Adrenal gland (tissue), 9 donors: ENCODE measurements at regions not wholly inside any gene's neighbourhood (a gene's known extent, or its start where the extent isn't known, plus 50 kb on each side); places are given as distances from the start of the nearest gene placed in this dataset.

ENCODE experiments used
- DNase-seq, 7 donors: peaks; one replicate each; pipeline ENCODE4 v3.0.0-alpha.2; 2019 to 2020
- H3K27ac ChIP-seq, 5 donors: fragments of 200-600 bp; sonication (generic) in 4 of 5; 1 replicate in 3 of 5; 2 replicates in 2 of 5; pipeline versions ENCODE4 v1.5.1 to v1.8.0; 2016 to 2020; ENCODE audit warnings: mild to moderate bottlenecking in 1 of 5
- H3K27me3 ChIP-seq: fragments of 200-600 bp; 2 replicates; pipeline ENCODE4 v1.8.0; 2021
- H3K36me3 ChIP-seq, 2 donors: fragments of 200-600 bp; replicated peaks in 1 of 2; 1 replicate in 1 of 2; 2 replicates in 1 of 2; pipeline versions ENCODE4 v1.5.1 to v1.8.0; 2018 to 2022
- H3K4me1 ChIP-seq, 2 donors: fragments of 200-600 bp; replicated peaks in 1 of 2; 1 replicate in 1 of 2; 2 replicates in 1 of 2; pipeline versions ENCODE4 v1.5.1 to v1.8.0; 2018 to 2021
- H3K4me3 ChIP-seq, 4 donors: fragments of 200-600 bp; sonication (generic) in 3 of 4; one replicate each; pipeline ENCODE4 v1.5.1; 2016 to 2018
- H3K9me3 ChIP-seq, 3 donors: fragments of 200-600 bp; sonication (generic) in 1 of 3; replicated peaks in 1 of 3; 1 replicate in 2 of 3; 2 replicates in 1 of 3; pipeline versions ENCODE4 v1.5.1 to v1.8.0; 2016 to 2021
- POLR2A ChIP-seq, 2 donors: fragments of 450-650 bp; IDR thresholded peaks; one replicate each; pipeline ENCODE4 v1.6.1; 2017; ENCODE audit warnings: antibody characterized with exemption in 2 of 2, mild to moderate bottlenecking in 2 of 2, moderate library complexity in 1 of 2
- WGBS, 4 donors: extraction: QIAGEN DNeasy Blood & Tissue Kit in 2 of 4; methylation state at CpG; one replicate each; pipeline versions ENCODE4 v1.1.5 to v1.1.7; 2013 to 2017; 5-methylcytosine and 5-hydroxymethylcytosine counted together
- intact Hi-C, 2 donors: fragments of 100-400 bp; cut with DNase I; formaldehyde crosslinking; loops; one replicate each; pipeline versions ENCODE4 v1.14.1 to v1.15.0; 2022 to 2023
- TF ChIP-seq, protein P1 (sequence below), 6 experiments: fragments of 450-650 bp in 4 of 6; fragments of 200-600 bp in 2 of 6; sonication (generic) in 1 of 6; IDR thresholded peaks; 1 replicate in 5 of 6; 2 replicates in 1 of 6; pipeline versions ENCODE4 v1.5.1 to v1.8.0; 2016 to 2021; ENCODE audit warnings: antibody characterized with exemption in 6 of 6, mild to moderate bottlenecking in 2 of 6, moderate library complexity in 1 of 6
- donor health status: healthy with polysubstance abuse.
- donor health status: Bipolar disorder and iron deficiency.
- donor health status: DM: yes; HTN: yes; CAD: no.
- donor health status: DM: no; HTN: no; CAD: no.
- donor health status: DM: no; HTN: no; CAD: no.

DNA sequence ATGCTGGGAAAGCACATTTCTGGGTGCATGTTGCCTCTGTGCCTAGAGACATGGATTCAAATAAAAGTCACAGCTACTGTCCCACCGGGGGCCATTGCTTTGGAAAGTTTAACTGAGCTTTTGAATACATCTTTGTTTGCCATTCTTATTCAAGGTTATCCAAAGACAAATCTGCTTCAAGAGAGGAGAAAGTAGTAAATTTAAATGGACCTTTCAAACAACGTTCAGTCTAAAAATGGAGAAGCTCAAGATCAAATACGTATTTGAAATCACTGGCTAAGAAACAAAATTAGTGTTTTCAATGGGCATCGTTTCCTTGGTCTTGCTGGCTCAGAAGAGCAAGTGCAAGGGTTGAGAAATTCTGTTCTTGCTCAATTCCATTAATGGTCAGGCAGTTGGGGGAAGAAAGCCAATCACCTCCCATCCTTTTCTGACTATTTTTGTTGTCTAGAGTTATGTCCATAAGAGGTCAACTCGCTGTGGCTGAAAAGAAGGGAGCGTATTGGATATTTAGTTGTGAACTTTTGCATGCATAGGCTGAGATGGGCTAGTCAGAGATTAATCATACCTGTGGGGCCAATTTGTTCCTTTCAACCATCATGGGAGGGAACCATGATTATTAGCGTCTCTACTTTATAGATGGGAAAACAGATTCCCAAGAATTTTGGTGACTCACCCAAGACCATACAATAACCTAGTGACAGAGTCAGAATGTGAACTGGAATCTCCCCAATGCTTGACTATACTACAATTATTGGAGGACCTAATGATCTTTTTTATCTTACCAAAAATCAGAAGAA lies 276.2 kb upstream of the TNC start:
- Histone ChIP-seq H3K36me3 (no peaks in the 10 kb centered on the region), H3K27ac (no peak overlapping the region), H3K9me3 (no peaks in the 10 kb centered on the region), H3K4me3 (no peak overlapping the region), H3K4me1 (no peaks in the 10 kb centered on the region), H3K27me3 (no peaks in the 10 kb centered on the region)
- no peak for DNase-seq
- TF ChIP-seq POLR2A (IDR thresholded peaks at IDR 0.05) = no peak
- TF ChIP-seq, protein P1, sequence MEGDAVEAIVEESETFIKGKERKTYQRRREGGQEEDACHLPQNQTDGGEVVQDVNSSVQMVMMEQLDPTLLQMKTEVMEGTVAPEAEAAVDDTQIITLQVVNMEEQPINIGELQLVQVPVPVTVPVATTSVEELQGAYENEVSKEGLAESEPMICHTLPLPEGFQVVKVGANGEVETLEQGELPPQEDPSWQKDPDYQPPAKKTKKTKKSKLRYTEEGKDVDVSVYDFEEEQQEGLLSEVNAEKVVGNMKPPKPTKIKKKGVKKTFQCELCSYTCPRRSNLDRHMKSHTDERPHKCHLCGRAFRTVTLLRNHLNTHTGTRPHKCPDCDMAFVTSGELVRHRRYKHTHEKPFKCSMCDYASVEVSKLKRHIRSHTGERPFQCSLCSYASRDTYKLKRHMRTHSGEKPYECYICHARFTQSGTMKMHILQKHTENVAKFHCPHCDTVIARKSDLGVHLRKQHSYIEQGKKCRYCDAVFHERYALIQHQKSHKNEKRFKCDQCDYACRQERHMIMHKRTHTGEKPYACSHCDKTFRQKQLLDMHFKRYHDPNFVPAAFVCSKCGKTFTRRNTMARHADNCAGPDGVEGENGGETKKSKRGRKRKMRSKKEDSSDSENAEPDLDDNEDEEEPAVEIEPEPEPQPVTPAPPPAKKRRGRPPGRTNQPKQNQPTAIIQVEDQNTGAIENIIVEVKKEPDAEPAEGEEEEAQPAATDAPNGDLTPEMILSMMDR (IDR thresholded peaks at IDR 0.05) = no peak
- WGBS, 4 donors = 58 to 67% (median 67%) methylated on average over 7 of the region's 7 CpGs
- intact Hi-C loops = no loop called here

DNA sequence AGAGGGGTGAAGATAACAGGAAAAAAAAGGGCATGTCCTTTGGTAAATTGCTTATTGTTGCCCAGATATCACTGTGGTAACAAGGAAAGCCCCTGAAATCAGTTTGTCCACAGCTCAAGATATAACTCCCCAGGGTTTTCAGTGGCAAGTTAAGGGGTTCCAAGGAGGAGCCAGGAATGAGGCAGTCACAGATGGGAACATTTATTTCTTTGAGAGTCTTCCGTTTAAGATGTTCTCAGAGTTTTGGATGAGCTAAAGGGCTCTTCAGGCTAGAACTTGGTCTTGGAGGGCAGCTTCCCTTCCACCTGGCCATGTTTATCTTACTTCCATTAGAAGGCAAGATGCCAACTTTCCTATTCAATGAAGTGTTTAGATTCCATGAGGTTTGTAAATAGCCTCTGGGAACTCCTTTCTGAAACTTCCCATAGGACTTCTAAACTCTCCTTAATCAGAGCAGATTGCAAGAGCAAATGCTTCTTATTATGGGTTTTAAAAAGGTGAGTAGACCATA lies 277.6 kb upstream of the TNC start:
- intact Hi-C loops = no loop called here
- 28 to 76% (median 53%) methylated on average over 1 of the region's 1 CpG for WGBS, 4 donors
- Histone ChIP-seq H3K4me3 (no peak overlapping the region), H3K27me3 (no peaks in the 10 kb centered on the region), H3K9me3 (no peaks in the 10 kb centered on the region), H3K27ac (no peak overlapping the region), H3K36me3 (no peaks in the 10 kb centered on the region), H3K4me1 (no peaks in the 10 kb centered on the region)
- no peak for DNase-seq
- TF ChIP-seq, protein P1 (IDR thresholded peaks at IDR 0.05) = no peak
- no peak for TF ChIP-seq POLR2A (IDR thresholded peaks at IDR 0.05)

DNA sequence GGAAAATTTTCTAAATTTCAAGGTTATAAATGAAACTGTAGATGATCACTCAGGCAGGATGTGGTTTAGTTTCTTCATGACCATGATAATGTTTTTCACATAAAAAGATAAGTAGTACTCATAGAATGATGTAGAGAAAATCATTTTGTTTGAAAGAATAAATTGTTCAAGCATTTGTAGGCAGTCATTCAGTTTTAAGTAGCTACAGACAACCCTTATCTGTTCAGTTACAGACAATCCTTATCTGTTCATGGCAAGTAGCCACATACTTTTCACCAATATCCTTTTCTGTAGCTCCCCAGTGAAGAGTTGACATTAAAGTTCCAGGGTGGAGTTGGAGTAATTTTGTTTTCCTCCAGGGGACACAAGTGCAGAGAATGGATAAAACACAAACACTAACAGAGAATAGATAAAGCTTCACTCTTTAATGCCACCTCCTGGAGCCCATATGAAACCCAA lies 278.1 kb upstream of the TNC start:
- TF ChIP-seq, protein P1 (IDR thresholded peaks at IDR 0.05) = no peak
- TF ChIP-seq POLR2A (IDR thresholded peaks at IDR 0.05) = no peak
- Histone ChIP-seq H3K27me3 (no peaks in the 10 kb centered on the region), H3K27ac (no peak overlapping the region), H3K36me3 (no peaks in the 10 kb centered on the region), H3K4me1 (no peaks in the 10 kb centered on the region), H3K4me3 (no peak overlapping the region), H3K9me3 (no peaks in the 10 kb centered on the region)
- intact Hi-C loops = no loop called here
- DNase-seq = no peak

DNA sequence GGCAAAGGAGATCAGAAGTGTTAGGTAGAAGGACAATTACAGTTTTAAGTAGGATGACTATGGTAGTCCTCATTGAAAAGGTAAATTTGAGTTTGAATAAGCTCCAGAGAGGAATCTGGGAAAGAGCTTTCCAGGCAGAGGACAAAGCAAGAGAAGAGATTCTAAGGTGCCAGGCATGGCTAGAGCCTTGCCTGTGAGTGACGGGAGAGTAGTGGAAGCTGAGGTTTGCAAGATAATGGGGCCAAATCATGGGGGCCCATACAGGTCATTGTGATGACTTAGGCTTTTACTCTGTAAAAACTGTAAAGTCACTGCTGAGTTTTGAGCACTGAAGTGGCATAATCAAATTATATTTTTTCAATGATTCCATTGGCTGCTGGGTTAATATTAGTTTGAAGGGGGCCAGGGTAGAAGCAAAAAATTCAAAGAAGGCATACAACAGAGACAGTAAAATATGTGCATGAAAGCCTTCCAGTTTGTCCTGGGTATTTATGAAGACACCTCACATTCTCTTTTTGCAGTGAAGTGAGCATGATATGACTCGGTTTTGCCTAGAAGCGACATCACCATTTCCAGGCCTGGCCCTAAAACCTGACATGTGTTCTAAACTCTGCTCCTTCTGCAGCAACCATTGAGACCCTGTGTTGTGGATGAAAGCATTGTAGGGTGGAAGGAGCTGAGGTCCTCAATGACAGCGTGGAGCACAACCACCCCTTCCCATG lies 279.8 kb upstream of the TNC start:
- Histone ChIP-seq H3K4me3 (no peak overlapping the region), H3K9me3 (no peaks in the 10 kb centered on the region), H3K4me1 (no peaks in the 10 kb centered on the region), H3K36me3 (no peaks in the 10 kb centered on the region), H3K27ac (no peak overlapping the region), H3K27me3 (no peaks in the 10 kb centered on the region)
- no peak for DNase-seq
- intact Hi-C loops = no loop called here
- 69 to 85% (median 82%) methylated on average over 3 to 4 of the region's 4 CpGs for WGBS, 4 donors
- TF ChIP-seq, protein P1 (IDR thresholded peaks at IDR 0.05) = no peak
- no peak for TF ChIP-seq POLR2A (IDR thresholded peaks at IDR 0.05)
